ENCODE measurements at regions not wholly inside any gene's neighbourhood (a gene's known extent, or its start where the extent isn't known, plus 50 kb on each side); places are given as distances from the start of the nearest gene placed in this dataset.

DNA sequence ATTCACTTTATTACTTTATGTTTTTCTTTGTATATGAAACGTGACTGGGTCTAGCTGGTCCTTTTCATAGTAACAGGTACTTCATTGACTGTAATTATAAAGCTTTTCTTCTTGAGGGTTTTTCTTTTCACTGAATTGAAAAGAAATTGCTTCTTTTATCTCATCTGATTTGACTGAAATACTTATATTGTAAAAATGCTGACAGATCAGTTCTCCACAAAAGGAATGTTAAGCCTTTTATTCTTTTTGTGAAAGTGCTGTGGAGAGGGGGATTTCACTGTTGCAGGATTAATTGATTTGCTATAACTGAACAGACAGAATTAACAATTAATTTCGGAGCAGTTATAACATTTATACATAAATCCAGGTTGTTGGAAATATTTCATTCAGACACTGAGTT, 2043.6 kb upstream of the C9orf72 start:
- TF ChIP-seq, protein P1, sequence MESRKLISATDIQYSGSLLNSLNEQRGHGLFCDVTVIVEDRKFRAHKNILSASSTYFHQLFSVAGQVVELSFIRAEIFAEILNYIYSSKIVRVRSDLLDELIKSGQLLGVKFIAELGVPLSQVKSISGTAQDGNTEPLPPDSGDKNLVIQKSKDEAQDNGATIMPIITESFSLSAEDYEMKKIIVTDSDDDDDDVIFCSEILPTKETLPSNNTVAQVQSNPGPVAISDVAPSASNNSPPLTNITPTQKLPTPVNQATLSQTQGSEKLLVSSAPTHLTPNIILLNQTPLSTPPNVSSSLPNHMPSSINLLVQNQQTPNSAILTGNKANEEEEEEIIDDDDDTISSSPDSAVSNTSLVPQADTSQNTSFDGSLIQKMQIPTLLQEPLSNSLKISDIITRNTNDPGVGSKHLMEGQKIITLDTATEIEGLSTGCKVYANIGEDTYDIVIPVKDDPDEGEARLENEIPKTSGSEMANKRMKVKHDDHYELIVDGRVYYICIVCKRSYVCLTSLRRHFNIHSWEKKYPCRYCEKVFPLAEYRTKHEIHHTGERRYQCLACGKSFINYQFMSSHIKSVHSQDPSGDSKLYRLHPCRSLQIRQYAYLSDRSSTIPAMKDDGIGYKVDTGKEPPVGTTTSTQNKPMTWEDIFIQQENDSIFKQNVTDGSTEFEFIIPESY (IDR thresholded peaks at IDR 0.05; ENCODE audit: extremely low read depth, insufficient replicate concordance, low read length): no peak
- TF ChIP-seq, protein P2, sequence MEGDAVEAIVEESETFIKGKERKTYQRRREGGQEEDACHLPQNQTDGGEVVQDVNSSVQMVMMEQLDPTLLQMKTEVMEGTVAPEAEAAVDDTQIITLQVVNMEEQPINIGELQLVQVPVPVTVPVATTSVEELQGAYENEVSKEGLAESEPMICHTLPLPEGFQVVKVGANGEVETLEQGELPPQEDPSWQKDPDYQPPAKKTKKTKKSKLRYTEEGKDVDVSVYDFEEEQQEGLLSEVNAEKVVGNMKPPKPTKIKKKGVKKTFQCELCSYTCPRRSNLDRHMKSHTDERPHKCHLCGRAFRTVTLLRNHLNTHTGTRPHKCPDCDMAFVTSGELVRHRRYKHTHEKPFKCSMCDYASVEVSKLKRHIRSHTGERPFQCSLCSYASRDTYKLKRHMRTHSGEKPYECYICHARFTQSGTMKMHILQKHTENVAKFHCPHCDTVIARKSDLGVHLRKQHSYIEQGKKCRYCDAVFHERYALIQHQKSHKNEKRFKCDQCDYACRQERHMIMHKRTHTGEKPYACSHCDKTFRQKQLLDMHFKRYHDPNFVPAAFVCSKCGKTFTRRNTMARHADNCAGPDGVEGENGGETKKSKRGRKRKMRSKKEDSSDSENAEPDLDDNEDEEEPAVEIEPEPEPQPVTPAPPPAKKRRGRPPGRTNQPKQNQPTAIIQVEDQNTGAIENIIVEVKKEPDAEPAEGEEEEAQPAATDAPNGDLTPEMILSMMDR (IDR thresholded peaks at IDR 0.05 in 2 of 3, conservative IDR thresholded peaks at IDR 0.05 in 1 of 3; ENCODE audit: borderline replicate concordance in 1 of 3, insufficient read depth in 1 of 3, low read depth in 2 of 3, low read length in 2 of 3): no peak
- no peak for TF ChIP-seq EZH2 (IDR thresholded peaks at IDR 0.05)
- no peak for TF ChIP-seq POLR2AphosphoS5 (IDR thresholded peaks at IDR 0.05; ENCODE audit: low read depth, low read length)
- TF ChIP-seq, protein P3, sequence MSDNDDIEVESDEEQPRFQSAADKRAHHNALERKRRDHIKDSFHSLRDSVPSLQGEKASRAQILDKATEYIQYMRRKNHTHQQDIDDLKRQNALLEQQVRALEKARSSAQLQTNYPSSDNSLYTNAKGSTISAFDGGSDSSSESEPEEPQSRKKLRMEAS (IDR thresholded peaks at IDR 0.05): no peak
- no peak for TF ChIP-seq EZH2phosphoT487 (IDR thresholded peaks at IDR 0.05; ENCODE audit: borderline replicate concordance)
- TF ChIP-seq TCF7L2 (IDR thresholded peaks at IDR 0.05; ENCODE audit: borderline replicate concordance, extremely low read depth, insufficient read depth, insufficient read length): no peak
- no peak for TF ChIP-seq SP1 (IDR thresholded peaks at IDR 0.05; ENCODE audit: low read depth)
